ENCODE measurements at regions not wholly inside any gene's neighbourhood (a gene's known extent, or its start where the extent isn't known, plus 50 kb on each side); places are given as distances from the start of the nearest gene placed in this dataset.

GRCh38 chr5:34535433-34535832, 120.7 kb upstream of the RAI14 start:
- no peak for TF ChIP-seq CTCF (IDR thresholded peaks at IDR 0.05; ENCODE audit: low read depth, low read length)
- TF ChIP-seq POLR2A (IDR thresholded peaks at IDR 0.05; ENCODE audit: extremely low read depth, insufficient read length) = no peak
- no peak for TF ChIP-seq MAX (IDR thresholded peaks at IDR 0.05; ENCODE audit: low read depth, low read length)
